H1 (cell line): ENCODE measurements at regions not wholly inside any gene's neighbourhood (a gene's known extent, or its start where the extent isn't known, plus 50 kb on each side); places are given as distances from the start of the nearest gene placed in this dataset.

Source experiments
- ASH2L ChIP-seq: fragments of 200-600, 300-600 bp; sonication (generic); IDR thresholded peaks from one replicate; pipeline ENCODE4 v1.7.1; 2017; ENCODE audit warnings: low read length
- ATF2 ChIP-seq: IDR thresholded peaks from 2 replicates; pipeline ENCODE4 v1.6.1; 2012; ENCODE audit warnings: low read length, inconsistent platforms
- ATF3 ChIP-seq: IDR thresholded peaks from 2 replicates; pipeline ENCODE4 v1.6.1; 2011; ENCODE audit warnings: low read depth, mild to moderate bottlenecking, low read length; ENCODE audit not compliant: insufficient read depth
- BACH1 ChIP-seq: IDR thresholded peaks from 2 replicates; pipeline ENCODE4 v1.6.1; 2012; ENCODE audit warnings: low read length, improper control_type of control experiment
- CREB1 ChIP-seq: IDR thresholded peaks from 2 replicates; pipeline ENCODE4 v1.6.1; 2012; ENCODE audit warnings: inconsistent platforms
- FOSL1 ChIP-seq: IDR thresholded peaks from 2 replicates; pipeline ENCODE4 v1.6.1; 2011; ENCODE audit warnings: mild to moderate bottlenecking, low read depth, low read length, moderate library complexity; ENCODE audit not compliant: insufficient read depth
- HDAC6 ChIP-seq: IDR thresholded peaks from one replicate; pipeline ENCODE4 v1.7.1; 2012; ENCODE audit warnings: low read depth, mild to moderate bottlenecking, inconsistent platforms, low read length, moderate library complexity
- JUN ChIP-seq: IDR thresholded peaks from 2 replicates; pipeline ENCODE4 v1.6.1; 2011; ENCODE audit warnings: low read depth, mild to moderate bottlenecking, improper control_type of control experiment, low read length
- KDM5A ChIP-seq: fragments of 200-600 bp; IDR thresholded peaks from 2 replicates; pipeline ENCODE4 v1.7.1; 2012; ENCODE audit warnings: mild to moderate bottlenecking, low read length, inconsistent platforms, mixed read lengths
- MAFK ChIP-seq: IDR thresholded peaks from 2 replicates; pipeline ENCODE4 v1.6.1; 2012; ENCODE audit warnings: low read depth, mild to moderate bottlenecking, improper control_type of control experiment, low read length
- NANOG ChIP-seq: IDR thresholded peaks from 2 replicates; pipeline ENCODE4 v1.6.1; 2011; ENCODE audit warnings: low read length, low read depth, mild to moderate bottlenecking, inconsistent platforms; ENCODE audit not compliant: insufficient read depth, poor library complexity, severe bottlenecking
- POLR2AphosphoS5 ChIP-seq: IDR thresholded peaks from 2 replicates; pipeline ENCODE4 v1.6.1; 2011; ENCODE audit warnings: low read depth, low read length
- RAD21 ChIP-seq, 2 experiments: IDR thresholded peaks in 1 of 2; conservative IDR thresholded peaks in 1 of 2; 2 replicates each; pipeline ENCODE4 v1.6.1; 2011; ENCODE audit warnings: low read depth in 2 of 2, low read length in 2 of 2, improper control_type of control experiment in 1 of 2, inconsistent platforms in 1 of 2, mild to moderate bottlenecking in 1 of 2, moderate library complexity in 1 of 2
- RBBP5 ChIP-seq: IDR thresholded peaks from 2 replicates; pipeline ENCODE4 v1.7.1; 2012; ENCODE audit warnings: low read depth, mild to moderate bottlenecking, inconsistent platforms, low read length, moderate library complexity, borderline replicate concordance
- SIN3A ChIP-seq, 2 experiments: IDR thresholded peaks in 1 of 2; conservative IDR thresholded peaks in 1 of 2; 2 replicates each; pipeline ENCODE4 v1.6.1; 2011 to 2012; ENCODE audit warnings: low read length in 2 of 2, improper control_type of control experiment in 1 of 2, low read depth in 1 of 2, mild to moderate bottlenecking in 1 of 2
- SIRT6 ChIP-seq: IDR thresholded peaks from one replicate; pipeline ENCODE4 v1.7.1; 2012; ENCODE audit warnings: low read length, inconsistent platforms
- SP1 ChIP-seq: IDR thresholded peaks from 2 replicates; pipeline ENCODE4 v1.6.1; 2011; ENCODE audit warnings: low read depth, low read length
- SP4 ChIP-seq: IDR thresholded peaks from 2 replicates; pipeline ENCODE4 v1.6.1; 2012; ENCODE audit warnings: low read length, inconsistent platforms
- SUZ12 ChIP-seq: fragments of 200-600 bp; sonication (generic); IDR thresholded peaks from 2 replicates; pipeline ENCODE4 v1.6.1; 2012; ENCODE audit warnings: mild to moderate bottlenecking, inconsistent platforms, low read length, moderate library complexity, mixed read lengths
- TAF7 ChIP-seq: optimal IDR thresholded peaks from 2 replicates; pipeline ENCODE3; 2011; ENCODE audit warnings: low read depth, mild to moderate bottlenecking, inconsistent platforms, low read length, moderate library complexity, borderline replicate concordance
- TCF12 ChIP-seq: IDR thresholded peaks from 2 replicates; pipeline ENCODE4 v1.6.1; 2011; ENCODE audit warnings: low read depth, mild to moderate bottlenecking, low read length
- USF2 ChIP-seq: IDR thresholded peaks from 2 replicates; pipeline ENCODE4 v1.6.1; 2011; ENCODE audit warnings: low read length, improper control_type of control experiment

- TF ChIP-seq RAD21 (IDR thresholded peaks at IDR 0.05 in 1 of 2, conservative IDR thresholded peaks at IDR 0.05 in 1 of 2; ENCODE audit: low read depth in 2 of 2, low read length in 2 of 2) (no peak), ATF2 (peak; percentile 22; the same call in 1 of the 2 replicates), HDAC6 (no peak), NANOG (no peak), SIRT6 (no peak), SUZ12 (no peak), TCF12 (no peak), CREB1 (no peak; the same call in 1 of the 2 replicates), TAF7 (peak; percentile 67), BACH1 (peak; percentile 82), SP1 (no peak; the same call in 1 of the 2 replicates), SIN3A (conservative IDR thresholded peaks at IDR 0.05 in 1 of 2, IDR thresholded peaks at IDR 0.05 in 1 of 2; ENCODE audit: low read depth in 1 of 2, low read length in 2 of 2) (peak; percentile 60 to 78; a peak in 2 of 4 replicates), POLR2AphosphoS5 (peak; percentile 82; the same call in 1 of the 2 replicates), RBBP5 (no peak), ATF3 (no peak), FOSL1 (no peak), MAFK (no peak; the same call in 1 of the 2 replicates), ASH2L (no peak), USF2 (no peak), KDM5A (no peak), SP4 (no peak), JUN (no peak)
Observed at GRCh38 chr6:26268659-26269402, 96.2 kb upstream of the BTN3A2 start (continued).
